GM03348 (cell line): ENCODE measurements at regions not wholly inside any gene's neighbourhood (a gene's known extent, or its start where the extent isn't known, plus 50 kb on each side); places are given as distances from the start of the nearest gene placed in this dataset.
"Not testable (repeated sequence)": the region's sequence is repeated elsewhere in the genome, so short reads cannot be mapped to it uniquely, and the experiment has no call there.

Experiments
- DNase-seq: peaks from one replicate; pipeline ENCODE4 v3.0.0; 2012; ENCODE audit warnings: low spot score

DNA sequence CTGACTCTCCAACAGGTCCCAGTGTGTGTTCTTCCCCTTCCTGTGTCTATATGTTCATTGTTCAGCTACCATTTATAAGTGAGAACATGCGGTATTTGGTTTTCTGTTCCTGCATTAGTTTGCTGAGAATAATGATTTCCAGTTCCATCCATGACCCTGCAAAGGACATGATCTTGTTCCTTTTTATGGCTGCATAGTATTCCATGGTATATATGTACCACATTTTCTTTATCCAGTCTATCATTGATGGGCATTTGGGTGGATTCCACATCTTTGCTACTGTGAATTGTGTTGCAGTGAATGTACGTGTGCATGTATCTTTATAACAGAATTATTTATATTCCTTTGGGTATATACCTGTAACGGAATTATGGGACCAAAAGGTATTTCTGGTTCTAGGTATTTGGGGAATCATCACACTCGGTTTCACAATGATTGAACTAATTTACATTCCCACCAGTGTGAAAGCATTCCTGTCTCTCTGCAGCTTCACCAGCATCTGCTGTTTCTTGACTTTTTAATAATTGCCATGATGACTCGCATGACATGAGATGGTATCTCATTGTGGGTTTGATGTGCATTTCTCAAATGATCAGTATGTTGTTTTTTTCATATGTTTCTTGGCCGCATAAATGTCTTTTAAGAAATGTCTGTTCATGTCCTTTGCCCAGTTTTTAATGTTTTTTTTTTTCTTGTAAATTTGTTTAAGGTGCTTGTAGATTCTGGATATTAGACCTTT, 60.2 kb downstream of the LSMEM1 start:
- no peak for DNase-seq

DNA sequence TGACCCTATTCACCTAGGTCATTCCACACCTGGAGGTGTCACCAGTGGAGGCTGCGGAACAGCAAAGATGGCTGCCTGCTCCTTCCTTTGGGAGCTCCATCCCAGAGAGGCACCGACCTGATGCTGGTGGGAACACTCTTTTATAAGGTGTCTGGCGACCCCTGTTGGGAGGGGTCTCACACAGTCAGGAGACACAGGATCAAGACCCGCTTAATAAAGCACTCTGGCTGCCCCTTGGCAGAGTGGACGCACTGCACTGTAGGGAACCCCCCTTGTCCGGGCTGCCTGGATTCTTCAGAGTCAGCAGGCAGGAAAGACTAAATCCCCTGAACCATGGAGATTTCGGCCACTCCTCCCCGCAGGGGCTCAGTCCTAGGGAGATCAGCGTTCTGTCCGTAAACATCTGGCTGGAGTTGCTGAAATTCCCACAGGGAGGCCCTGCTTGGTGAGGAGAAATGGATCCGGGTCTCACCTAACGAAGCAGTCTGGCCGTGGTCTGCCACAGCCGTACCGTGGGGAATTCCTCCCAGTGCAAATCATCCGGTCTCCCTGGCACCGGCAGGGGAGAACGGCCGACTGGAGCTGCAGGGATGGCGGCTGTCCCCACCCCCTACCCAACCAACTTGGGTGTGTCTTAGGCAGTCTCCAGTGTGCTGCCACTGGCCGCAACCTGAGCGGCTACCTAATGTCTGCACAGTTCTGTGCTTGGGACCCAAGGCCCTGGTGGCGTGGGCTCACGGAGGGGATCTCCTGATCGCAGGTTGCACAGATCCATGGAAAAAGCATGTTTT, 66.1 kb downstream of the LSMEM1 start:
- DNase-seq: no peak

DNA sequence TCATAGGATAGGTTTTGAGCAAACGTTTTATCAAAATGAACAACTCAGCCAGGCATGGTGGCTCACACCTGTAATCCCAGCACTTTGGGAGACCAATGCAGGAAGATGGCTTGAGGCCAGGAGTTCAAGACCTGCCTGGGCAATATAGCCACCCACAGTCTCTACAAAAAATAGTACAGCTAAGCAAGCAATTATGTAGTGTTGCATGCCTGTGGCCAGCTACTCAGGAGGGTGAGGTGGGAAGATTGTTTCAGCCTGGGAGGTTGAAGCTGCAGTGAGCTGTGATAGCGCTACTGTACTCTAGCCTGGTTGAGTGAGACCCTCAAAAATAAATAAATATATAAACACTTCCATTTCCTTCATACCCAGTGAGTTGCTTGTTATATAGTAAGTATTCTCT, 67.1 kb downstream of the LSMEM1 start:
- no peak for DNase-seq

DNA sequence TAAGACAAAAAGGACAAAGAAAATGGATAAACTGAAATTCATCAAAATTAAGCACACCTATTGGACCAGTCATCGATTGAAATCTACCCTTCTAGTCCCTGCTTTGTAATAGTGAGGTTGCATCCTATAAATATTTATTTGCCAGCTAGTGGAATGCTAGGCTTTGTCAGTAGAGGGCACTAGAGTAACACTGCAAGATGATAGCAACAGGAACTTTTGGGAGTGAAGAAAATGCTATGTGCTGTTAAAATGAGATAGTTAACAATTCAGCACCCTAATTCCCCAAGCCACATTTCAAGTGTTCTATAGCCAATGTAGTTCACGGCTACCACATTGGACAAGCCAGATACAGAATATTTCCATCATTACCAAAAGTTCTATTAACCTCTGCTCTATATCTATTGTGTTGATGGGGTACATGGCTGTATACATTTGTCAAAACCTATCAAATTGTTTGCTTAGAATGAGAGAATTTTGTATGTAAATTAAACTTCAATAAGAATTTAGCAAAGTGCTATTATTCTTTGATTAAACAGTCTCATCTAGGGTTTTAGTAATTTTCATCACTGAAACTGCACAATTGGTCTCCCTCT, 69.8 kb downstream of the LSMEM1 start:
- DNase-seq: peak; percentile 75

DNA sequence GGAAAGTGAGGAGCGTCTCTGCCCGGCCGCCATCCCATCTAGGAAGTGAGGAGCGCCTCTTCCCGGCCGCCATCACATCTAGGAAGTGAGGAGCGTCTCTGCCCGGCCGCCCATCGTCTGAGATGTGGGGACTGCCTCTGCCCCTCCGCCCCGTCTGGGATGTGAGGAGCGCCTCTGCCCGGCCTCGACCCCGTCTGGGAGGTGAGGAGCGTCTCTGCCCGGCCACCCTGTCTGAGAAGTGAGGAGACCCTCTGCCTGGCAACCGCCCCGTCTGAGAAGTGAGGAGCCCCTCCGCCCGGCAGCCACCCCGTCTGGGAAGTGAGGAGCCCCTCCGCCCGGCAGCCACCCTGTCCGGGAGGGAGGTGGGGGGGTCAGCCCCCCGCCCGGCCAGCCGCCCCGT, 70.7 kb downstream of the LSMEM1 start:
- not testable (repeated sequence) for DNase-seq

DNA sequence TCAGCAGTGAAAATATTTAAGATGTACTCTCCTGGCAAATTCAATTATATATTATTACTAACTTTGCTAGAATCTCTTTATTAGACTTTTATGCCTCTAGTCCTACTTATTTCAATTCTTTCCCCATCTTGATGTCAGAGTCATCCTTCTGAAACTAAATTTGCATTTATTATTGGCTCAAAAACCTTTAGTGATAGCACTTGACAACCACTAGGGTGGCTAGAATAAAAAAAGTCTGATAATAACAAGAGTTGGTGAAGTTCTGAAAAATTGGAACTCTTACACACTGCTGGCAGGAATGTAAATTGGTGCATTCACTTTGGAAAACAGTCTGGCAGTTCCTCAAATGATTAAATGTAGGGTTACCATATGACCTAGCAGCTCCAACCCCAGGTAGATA, 73.8 kb downstream of the LSMEM1 start:
- no peak for DNase-seq

DNA sequence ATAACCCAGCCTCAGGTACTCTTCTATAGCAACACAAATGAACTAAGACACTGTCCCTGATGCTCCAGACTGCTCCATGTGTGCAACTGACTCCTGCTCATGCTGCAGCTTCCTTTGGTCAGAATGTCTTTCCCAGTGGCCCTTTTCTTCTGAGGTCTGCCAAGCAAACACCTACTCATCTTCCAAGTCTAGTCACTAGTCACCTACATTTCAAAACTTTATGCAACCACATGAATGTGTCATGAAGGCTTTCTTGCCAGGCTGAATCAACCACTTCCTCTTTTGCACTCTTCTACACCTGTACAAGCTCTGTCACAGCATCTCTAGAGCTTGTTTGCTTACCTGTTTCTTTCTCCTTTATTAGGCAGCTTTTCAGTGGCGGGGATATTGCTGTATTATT, 75.8 kb downstream of the LSMEM1 start:
- no peak for DNase-seq

DNA sequence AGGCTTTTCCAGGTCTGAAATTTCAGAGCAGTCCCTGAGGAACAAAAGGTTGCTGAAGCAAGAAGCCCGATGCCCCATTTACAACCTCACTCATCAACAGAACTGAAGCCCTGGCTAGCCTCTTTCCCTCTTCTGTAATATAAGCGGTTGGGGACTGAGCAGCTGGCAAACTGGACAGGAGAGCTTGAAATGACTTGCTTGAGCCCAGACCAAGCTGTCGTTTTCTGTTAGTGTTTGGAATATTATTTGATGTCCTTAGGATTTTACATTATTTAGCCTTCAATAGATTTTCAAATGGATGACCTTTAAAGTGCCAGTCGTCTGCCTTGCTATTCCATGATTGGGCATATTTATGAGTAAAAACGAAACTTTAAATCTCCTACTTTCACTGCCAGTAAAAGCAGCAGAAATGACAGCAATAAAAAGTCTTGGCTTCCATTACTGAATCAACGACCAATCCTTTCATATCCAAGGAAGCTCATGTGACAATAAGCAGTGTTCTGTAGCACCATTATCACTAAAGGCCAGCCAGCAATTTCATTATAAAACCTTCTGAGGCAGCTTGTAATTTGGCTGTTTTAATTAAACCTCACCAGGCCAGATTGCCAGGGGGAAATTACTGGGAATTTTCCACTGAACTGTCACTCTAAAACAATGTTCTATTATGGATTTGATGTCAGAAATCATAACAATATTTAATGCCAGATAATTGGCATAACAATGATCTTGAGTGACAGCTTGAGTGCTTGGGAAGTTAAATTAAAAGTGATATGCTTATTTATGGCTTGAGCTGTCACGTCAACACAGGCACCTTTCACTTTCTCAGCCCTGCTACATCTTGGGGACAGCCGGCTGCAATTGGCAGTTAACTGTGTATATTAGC, 85.9 kb downstream of the LSMEM1 start:
- DNase-seq: no peak

DNA sequence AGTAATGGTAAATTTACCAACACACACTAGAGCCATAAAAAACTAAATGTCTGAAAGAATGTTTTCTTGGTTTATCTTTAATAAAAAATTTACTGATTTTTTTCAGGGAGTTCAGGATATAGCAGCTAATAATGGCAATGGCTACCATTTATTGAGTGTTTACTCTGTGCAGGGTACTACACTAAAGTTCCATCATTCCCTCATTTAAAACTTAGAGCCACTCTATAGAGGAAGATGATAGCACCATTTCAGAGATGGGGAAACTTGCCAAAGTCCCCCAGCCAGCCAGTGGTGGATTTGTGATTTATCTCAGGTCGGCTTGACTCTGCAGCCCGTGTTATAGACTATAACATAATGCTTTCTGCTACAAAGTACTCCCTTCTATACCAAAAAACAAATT, 86.6 kb downstream of the LSMEM1 start:
- DNase-seq: no peak

DNA sequence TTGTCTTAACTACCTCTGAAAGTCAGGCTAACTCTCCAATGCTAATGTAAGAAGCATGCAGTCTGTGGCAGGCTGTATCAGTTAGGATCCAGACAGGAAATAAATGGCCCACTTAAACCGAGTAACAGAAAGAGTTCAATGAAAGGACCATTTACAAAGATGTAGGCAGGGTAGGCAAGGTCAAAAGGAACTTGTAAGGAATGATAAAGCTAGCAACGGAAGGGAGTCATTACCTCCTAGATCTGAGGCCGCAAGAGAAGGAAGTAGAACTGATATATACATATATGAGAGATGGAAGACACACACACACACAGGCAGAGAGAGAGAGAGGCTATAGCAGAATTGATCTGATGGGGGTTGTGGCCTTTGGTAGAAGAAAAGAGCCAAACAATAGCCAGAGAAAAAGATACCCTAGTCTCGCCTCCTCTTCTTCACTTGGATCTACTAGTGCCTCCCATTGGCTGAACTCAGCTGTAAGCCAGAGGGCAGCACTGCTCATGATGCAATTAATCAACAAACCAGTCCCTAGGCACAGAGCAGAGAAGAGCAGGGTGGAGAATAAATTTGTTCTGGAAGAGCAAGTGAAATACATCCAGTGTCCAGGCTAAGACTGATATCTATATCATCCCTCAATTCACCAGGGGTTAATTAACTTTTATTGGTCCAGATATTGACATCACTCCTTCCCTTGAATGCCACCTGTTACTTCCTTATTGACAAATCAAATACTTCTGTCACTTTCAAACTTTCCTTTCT, 91.2 kb downstream of the LSMEM1 start:
- no peak for DNase-seq

DNA sequence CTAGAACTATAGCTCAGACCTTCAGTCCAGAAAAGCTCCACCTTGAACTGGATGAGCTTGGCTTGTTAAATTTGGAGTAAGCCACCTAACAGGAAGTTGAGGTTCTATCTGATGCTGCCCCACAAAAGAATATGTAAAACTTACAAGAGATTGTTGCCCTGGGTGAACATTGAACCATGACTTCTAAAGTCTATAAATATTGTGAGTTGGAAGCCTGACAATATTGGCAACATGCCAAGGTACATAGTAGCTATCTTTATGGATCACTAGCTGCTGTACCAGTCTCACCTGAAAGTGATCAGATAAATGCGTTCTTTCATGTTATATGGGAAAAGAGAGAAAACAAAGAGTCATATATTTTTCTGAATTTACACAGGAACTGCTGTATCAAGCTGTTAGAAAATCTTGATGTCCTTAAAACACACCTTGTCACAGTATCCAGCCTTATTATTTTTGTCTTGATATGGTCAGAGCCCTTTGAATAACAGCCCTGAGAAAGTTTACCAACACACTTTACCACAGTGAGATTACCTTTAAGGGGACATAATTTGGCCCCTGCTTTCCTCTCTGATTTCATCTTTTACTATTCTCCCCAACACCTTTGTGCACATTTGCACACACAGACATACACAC, 92.0 kb downstream of the LSMEM1 start:
- no peak for DNase-seq

DNA sequence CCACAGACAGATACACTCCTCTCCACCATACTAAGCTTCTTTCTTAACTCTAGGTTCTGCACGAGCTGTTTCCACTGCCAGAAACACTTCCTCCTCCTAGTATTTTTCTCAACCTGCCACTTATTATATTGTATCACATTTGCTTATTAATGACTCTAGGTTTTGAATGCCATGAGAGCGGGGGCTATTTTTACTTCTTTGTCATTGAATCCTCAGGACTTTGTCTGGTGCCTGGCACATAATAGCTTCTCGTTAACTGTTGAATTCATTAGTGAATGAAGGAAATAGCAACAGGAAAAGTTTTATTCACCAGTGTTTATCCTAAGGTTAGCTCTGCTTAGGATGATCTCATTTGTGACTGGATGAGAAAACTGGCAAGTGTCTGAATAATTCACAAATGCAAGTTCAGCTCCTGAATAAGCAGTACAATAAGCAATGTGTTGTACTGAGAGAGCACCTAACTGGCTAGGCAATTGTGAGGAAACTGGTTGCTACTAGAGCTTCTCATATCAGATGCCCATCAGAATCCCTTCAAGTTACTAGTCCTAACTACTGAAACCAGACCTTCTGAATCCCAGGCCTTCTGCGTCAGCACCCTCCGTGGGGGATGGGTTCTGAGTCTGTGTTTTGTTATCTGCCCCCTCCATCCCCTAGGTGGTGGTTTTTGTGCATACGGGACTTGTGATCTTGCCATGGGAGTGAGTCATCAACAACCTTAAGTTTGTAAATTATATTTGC, 92.7 kb downstream of the LSMEM1 start:
- no peak for DNase-seq

DNA sequence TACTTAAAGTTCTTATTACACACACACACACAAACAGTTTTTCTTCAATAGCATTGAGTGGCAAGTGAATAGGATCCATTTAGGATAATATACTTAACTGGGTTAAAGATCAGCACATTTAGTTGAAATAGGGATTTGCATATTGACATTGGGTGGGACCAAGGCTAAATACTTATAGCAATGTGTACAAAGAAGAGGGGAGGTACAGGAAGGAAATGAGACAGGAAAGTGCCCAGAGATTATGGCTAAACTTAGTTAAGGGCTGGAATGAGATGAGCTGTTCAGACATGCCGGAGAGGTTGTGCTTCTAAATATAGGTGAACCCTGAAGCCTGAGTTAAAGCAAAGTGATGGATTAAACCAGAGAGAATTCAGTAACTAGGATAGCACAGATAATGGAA, 95.1 kb downstream of the LSMEM1 start:
- DNase-seq: no peak

DNA sequence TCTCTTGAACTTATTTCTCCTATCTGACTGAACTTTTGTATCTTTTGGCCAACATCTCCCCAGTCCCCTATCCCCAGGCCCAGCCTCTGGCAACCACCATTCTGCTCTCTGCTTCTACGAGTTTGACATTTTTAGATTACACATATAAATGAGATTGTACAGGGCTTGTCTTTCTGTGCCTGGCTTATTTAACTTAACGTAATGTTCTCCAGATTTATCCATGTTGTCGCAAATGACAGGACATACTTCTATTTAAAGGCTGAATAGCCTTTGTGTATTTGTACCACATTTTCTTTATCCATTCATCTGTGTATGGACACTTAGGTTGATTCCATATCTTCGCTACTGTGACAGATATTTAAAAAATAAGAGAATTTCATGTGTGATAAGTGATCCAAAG, 98.6 kb downstream of the LSMEM1 start:
- DNase-seq: no peak

DNA sequence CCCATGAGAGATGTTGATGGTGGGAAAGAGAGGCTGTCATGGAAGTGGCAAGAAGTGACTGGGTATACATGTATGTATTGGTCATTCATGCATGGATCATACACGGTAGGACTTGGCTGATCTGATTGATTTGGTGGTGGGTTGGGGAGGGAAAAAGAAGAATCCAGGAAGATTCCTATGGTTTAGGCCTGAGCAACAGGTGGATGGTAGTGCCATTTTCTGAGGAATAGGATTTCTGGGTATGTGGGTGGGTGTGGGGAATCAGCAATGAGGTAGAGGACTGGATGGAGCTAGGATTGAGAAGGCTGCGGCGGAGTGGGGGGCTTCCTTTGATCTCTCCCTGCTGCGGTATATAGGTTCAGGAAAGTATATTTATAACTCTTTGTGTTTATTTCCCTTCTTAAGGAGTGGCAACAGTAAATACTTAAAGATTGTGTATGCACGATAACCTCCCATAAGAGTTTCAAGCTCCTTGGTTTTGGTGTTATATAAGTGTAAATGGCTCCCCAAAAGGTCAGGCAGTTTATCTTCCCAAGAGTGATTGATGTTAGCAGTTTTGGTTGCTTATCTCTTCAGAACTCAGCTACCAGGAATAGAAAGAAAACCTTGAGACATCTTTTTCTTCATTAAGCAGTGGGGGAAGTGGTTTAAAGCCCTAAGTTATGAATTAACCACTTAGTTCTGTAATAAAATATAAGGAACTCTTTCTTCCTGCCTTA, 100.1 kb downstream of the LSMEM1 start:
- no peak for DNase-seq

DNA sequence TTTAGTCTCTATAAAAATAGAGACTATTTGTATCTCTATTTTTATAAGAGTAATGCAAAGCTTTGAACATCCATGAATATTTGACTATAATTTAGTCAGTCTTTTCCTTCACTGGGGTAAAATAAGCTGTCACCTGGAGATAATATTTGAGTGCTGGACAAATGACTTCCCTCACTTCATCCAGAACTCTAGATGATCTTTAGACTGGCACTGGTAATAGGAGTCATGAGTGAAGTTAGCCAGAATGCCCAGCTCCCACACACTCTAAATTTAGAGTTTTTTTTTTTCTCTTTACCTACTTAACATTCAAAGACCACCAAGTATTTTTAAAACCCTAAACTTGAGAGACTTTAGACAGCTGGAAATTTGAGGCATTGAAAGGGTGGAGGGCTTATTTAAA, 100.7 kb downstream of the LSMEM1 start:
- no peak for DNase-seq

DNA sequence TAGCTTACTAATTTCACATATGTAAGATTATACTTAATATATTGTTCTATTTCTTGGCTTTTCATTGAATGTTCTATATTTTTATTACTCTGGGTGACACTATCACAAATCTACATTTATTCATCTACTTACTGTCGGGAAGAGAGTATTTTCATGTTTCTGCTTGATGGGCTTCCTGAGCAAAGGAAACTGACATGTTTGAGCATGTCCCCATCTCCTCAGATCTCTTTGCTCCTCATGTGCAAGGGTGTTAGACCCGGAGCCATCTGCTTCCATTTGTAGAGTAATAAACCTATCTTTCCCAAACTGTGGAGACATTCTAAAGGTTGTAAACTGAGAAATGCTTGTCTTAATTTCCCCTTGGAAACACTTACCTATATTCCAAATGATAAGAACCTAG, 103.5 kb downstream of the LSMEM1 start:
- no peak for DNase-seq

DNA sequence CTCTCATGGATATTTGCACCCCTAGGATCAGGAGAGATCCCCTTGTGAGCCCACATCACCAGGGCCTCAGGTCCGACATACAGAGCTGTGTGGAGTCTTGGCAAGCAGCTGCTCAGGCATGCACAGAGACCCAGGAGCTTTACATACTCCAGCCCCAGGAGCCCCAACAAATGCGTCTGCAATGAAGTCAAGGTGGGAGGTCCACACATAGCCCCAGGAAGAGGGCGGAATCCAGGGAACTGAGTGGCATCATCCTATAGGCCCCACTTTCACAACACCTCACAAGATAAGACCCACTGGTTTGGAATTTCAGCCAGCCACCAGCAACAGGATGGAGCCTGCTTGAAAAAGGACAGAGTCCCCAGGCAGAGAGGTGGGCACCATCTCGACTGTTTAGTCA, 106.7 kb downstream of the LSMEM1 start:
- DNase-seq: no peak

DNA sequence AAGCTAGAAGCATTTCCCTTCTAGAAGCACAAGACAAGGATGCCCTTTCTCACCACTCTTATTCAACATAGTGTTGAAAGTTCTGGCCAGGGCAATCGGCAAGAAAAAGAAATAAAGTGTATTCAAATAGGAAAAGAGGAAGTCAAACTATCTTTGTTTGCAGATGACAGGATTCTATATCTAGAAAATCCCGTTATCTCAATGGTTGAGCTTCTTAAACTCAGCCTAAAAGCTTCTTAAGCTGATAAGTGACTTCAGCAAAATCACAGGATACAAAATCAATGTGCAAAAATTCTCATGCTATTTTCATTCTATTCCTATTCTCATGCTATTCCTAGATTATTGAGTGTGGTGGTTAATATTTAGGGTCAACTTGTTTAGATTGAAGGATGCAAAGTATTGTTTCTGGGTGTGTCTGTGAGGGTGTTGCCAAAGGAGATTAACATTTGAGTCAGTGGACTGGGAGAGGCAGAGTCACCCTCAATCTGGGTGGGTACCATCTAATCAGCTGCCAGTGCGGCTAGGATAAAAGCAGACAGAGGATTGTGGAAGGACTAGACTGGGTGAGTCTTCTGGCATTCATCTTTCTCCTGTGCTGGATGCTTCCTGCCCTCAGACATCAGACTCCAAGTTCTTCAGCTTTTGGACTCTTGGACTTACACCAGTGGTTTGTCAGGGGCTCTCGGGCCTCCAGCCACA, 111.9 kb downstream of the LSMEM1 start:
- not testable (repeated sequence) for DNase-seq
